H1 (cell line): ENCODE measurements at regions not wholly inside any gene's neighbourhood (a gene's known extent, or its start where the extent isn't known, plus 50 kb on each side); places are given as distances from the start of the nearest gene placed in this dataset.

ENCODE experiments used
- CTCF ChIA-PET: fragments of 300-600 bp; sonication (Branson Sonifier 250); formaldehyde crosslinking; loops from one replicate; lab custom pipeline; 2021; ENCODE audit not compliant: partially characterized antibody; lab: Charles Lee
- POLR2A ChIA-PET: fragments of 300-600 bp; sonication (Branson Sonifier 250); formaldehyde crosslinking; loops from one replicate; lab custom pipeline; 2021; ENCODE audit warnings: inconsistent platforms; ENCODE audit not compliant: partially characterized antibody; lab: Charles Lee
- DNase-seq, 2 experiments: peaks; one replicate each; pipeline versions ENCODE4 v3.0.0 to v3.0.0-alpha.2; 2010 to 2022; ENCODE audit warnings: low spot score in 2 of 2, low read depth in 1 of 2, mixed read lengths in 1 of 2
- FAIRE-seq: peaks from 2 replicates; lab custom pipeline; 2011; peaks lifted over from hg19 to GRCh38; lab: Jason Lieb, UNC
- H2AFZ ChIP-seq: 2 replicates; pipeline ENCODE4 v1.8.1; 2012; ENCODE audit warnings: low read length, inconsistent platforms
- H2AK5ac ChIP-seq: 2 replicates; pipeline ENCODE4 v1.6.1; 2013; ENCODE audit warnings: low read depth, low read length
- H2BK120ac ChIP-seq: replicated peaks from 2 replicates; pipeline ENCODE3; 2013; ENCODE audit warnings: low read depth, low read length, inconsistent platforms
- H2BK12ac ChIP-seq: 2 replicates; pipeline ENCODE4 v1.6.1; 2013; ENCODE audit warnings: low read depth, low read length
- H2BK15ac ChIP-seq: 2 replicates; pipeline ENCODE4 v1.6.1; 2013; ENCODE audit warnings: low read length
- H2BK20ac ChIP-seq: 2 replicates; pipeline ENCODE4 v1.6.1; 2013; ENCODE audit warnings: low read length
- H2BK5ac ChIP-seq: 2 replicates; pipeline ENCODE4 v1.6.1; 2013; ENCODE audit warnings: low read depth, low read length
- H3K14ac ChIP-seq: 2 replicates; pipeline ENCODE4 v1.6.1; 2013; ENCODE audit warnings: inconsistent platforms; ENCODE audit not compliant: insufficient read length
- H3K18ac ChIP-seq: 2 replicates; pipeline ENCODE4 v1.6.1; 2013; ENCODE audit warnings: low read length; ENCODE audit errors: extremely low read depth
- H3K23ac ChIP-seq: 2 replicates; pipeline ENCODE4 v1.6.1; 2013; ENCODE audit warnings: inconsistent platforms; ENCODE audit not compliant: insufficient read length
- H3K23me2 ChIP-seq: 2 replicates; pipeline ENCODE4 v1.6.1; 2013; ENCODE audit warnings: low read depth, low read length
- H3K27ac ChIP-seq: 2 replicates; pipeline ENCODE4 v1.6.1; 2011; ENCODE audit warnings: low read depth, low read length, inconsistent platforms
- H3K27me3 ChIP-seq, 4 experiments: replicated peaks in 1 of 4; 1 replicate in 1 of 4; 2 replicates in 3 of 4; pipeline versions ENCODE4 v1.6.1 to v1.8.1; 2011 to 2013; ENCODE audit warnings: low read length in 3 of 4, mild to moderate bottlenecking in 3 of 4, inconsistent platforms in 2 of 4, mixed read lengths in 2 of 4, moderate library complexity in 1 of 4; ENCODE audit not compliant: control insufficient read depth in 3 of 4, insufficient read depth in 3 of 4; ENCODE audit errors: extremely low read depth in 1 of 4
- H3K36me3 ChIP-seq, 4 experiments: 2 replicates each; pipeline versions ENCODE4 v1.6.1 to v1.8.1; 2011 to 2013; ENCODE audit warnings: mild to moderate bottlenecking in 4 of 4, low read length in 3 of 4, moderate library complexity in 2 of 4, control low read depth in 1 of 4, inconsistent platforms in 1 of 4; ENCODE audit not compliant: insufficient read depth in 4 of 4, control insufficient read depth in 2 of 4
- H3K4ac ChIP-seq: replicated peaks from 2 replicates; pipeline ENCODE3; 2013; ENCODE audit warnings: low read length, low read depth, mixed read lengths, inconsistent platforms; ENCODE audit not compliant: insufficient read length
- H3K4me1 ChIP-seq, 4 experiments: replicated peaks in 1 of 4; 1 replicate in 1 of 4; 2 replicates in 3 of 4; pipeline versions ENCODE4 v1.6.1 to v1.8.1; 2011 to 2013; ENCODE audit warnings: low read length in 3 of 4, inconsistent platforms in 2 of 4, mixed read lengths in 1 of 4; ENCODE audit not compliant: insufficient read depth in 4 of 4, control insufficient read depth in 3 of 4
- H3K4me2 ChIP-seq, 2 experiments: 2 replicates each; pipeline versions ENCODE4 v1.6.1 to v1.8.1; 2011 to 2013; ENCODE audit warnings: low read depth in 2 of 2, low read length in 2 of 2, control low read depth in 1 of 2, inconsistent platforms in 1 of 2, mild to moderate bottlenecking in 1 of 2; ENCODE audit not compliant: insufficient read depth in 1 of 2
- H3K4me3 ChIP-seq, 4 experiments: fragments of 200-600, 300-600 bp in 1 of 4; sonication (generic), shearing (Covaris generic), sonication (Bioruptor Twin) in 1 of 4; 2 replicates each; pipeline versions ENCODE4 v1.5.1 to v1.8.1; 2011 to 2016; ENCODE audit warnings: low read length in 4 of 4, low read depth in 3 of 4, control low read depth in 2 of 4, inconsistent platforms in 2 of 4, mild to moderate bottlenecking in 2 of 4, mixed read lengths in 1 of 4, moderate library complexity in 1 of 4; ENCODE audit not compliant: insufficient read depth in 2 of 4; ENCODE audit errors: extremely low read depth in 1 of 4
- H3K56ac ChIP-seq: replicated peaks from 2 replicates; pipeline ENCODE3; 2013; ENCODE audit warnings: low read depth, mild to moderate bottlenecking, mixed read lengths, low read length, inconsistent platforms; ENCODE audit not compliant: insufficient read length
- H3K79me1 ChIP-seq: 2 replicates; pipeline ENCODE4 v1.6.1; 2013; ENCODE audit warnings: low read depth, low read length, control low read depth
- H3K79me2 ChIP-seq, 2 experiments: 2 replicates each; pipeline versions ENCODE4 v1.6.1 to v1.8.1; 2012 to 2013; ENCODE audit warnings: low read length in 2 of 2, mild to moderate bottlenecking in 2 of 2, inconsistent platforms in 1 of 2; ENCODE audit not compliant: insufficient read depth in 2 of 2, control insufficient read depth in 1 of 2
- H3K9ac ChIP-seq, 4 experiments: replicated peaks in 1 of 4; 1 replicate in 1 of 4; 2 replicates in 3 of 4; pipeline versions ENCODE4 v1.6.1 to v1.8.1; 2011 to 2013; ENCODE audit warnings: low read depth in 3 of 4, low read length in 3 of 4, control low read depth in 2 of 4, mild to moderate bottlenecking in 2 of 4, moderate library complexity in 2 of 4, inconsistent platforms in 1 of 4; ENCODE audit errors: extremely low read depth in 1 of 4
- H3K9me3 ChIP-seq, 2 experiments: 2 replicates each; pipeline versions ENCODE4 v1.6.1 to v1.8.1; 2012 to 2013; ENCODE audit warnings: mild to moderate bottlenecking in 2 of 2, moderate library complexity in 2 of 2, control low read depth in 1 of 2, inconsistent platforms in 1 of 2, low read depth in 1 of 2, low read length in 1 of 2, mixed read lengths in 1 of 2; ENCODE audit not compliant: insufficient read depth in 2 of 2
- H4K20me1 ChIP-seq, 2 experiments: replicated peaks in 1 of 2; 2 replicates each; pipeline versions ENCODE3 to v1.8.1; 2011 to 2013; ENCODE audit warnings: inconsistent platforms in 2 of 2, low read length in 2 of 2, mild to moderate bottlenecking in 1 of 2; ENCODE audit not compliant: insufficient read depth in 2 of 2, control insufficient read depth in 1 of 2
- H4K5ac ChIP-seq: 2 replicates; pipeline ENCODE4 v1.6.1; 2013; ENCODE audit warnings: low read length, low read depth, mixed read lengths, inconsistent platforms; ENCODE audit not compliant: insufficient read length
- H4K8ac ChIP-seq: 2 replicates; pipeline ENCODE4 v1.8.0; 2013; ENCODE audit warnings: mild to moderate bottlenecking, moderate library complexity, low read length, inconsistent platforms; ENCODE audit not compliant: insufficient read depth; ENCODE audit errors: extremely low read depth
- H4K91ac ChIP-seq: replicated peaks from 2 replicates; pipeline ENCODE3; 2013; ENCODE audit warnings: low read length, mixed read lengths, inconsistent platforms; ENCODE audit not compliant: insufficient read length
- E2F6 ChIP-seq: IDR thresholded peaks from 2 replicates; pipeline ENCODE4 v1.6.1; 2012; ENCODE audit warnings: inconsistent platforms
- EP300 ChIP-seq, 2 experiments: IDR thresholded peaks; 1 replicate in 1 of 2; 2 replicates in 1 of 2; pipeline ENCODE4 v1.6.1; 2011 to 2012; ENCODE audit warnings: low read depth in 2 of 2, low read length in 2 of 2, mild to moderate bottlenecking in 2 of 2, borderline replicate concordance in 1 of 2, inconsistent platforms in 1 of 2, moderate library complexity in 1 of 2
- EZH2 ChIP-seq: fragments of 200-600 bp; sonication (generic); IDR thresholded peaks from 2 replicates; pipeline ENCODE4 v1.7.1; 2012; ENCODE audit warnings: low read depth, mild to moderate bottlenecking, moderate library complexity, low read length, inconsistent platforms; ENCODE audit not compliant: severe bottlenecking
- NANOG ChIP-seq: IDR thresholded peaks from 2 replicates; pipeline ENCODE4 v1.6.1; 2011; ENCODE audit warnings: low read length, low read depth, mild to moderate bottlenecking, inconsistent platforms; ENCODE audit not compliant: insufficient read depth, poor library complexity, severe bottlenecking
- SAP30 ChIP-seq: fragments of 300-600 bp; sonication (generic); IDR thresholded peaks from 2 replicates; pipeline ENCODE4 v1.7.1; 2012; ENCODE audit warnings: low read length, moderate library complexity, mild to moderate bottlenecking, inconsistent platforms; ENCODE audit not compliant: insufficient read depth, insufficient replicate concordance
- TAF1 ChIP-seq: IDR thresholded peaks from 2 replicates; pipeline ENCODE4 v1.6.1; 2011; ENCODE audit warnings: mild to moderate bottlenecking, low read depth, low read length
- TEAD4 ChIP-seq: IDR thresholded peaks from 2 replicates; pipeline ENCODE4 v1.6.1; 2012; ENCODE audit warnings: low read depth, low read length, inconsistent platforms, mixed read lengths
- WGBS, 2 experiments: shearing (Covaris generic) in 1 of 2; methylation state at CpG; one replicate each; pipeline versions ENCODE4 v1.1.6 to v1.1.7; 2013 to 2015; ENCODE audit warnings: low lambda C conversion rate in 2 of 2, mixed read lengths in 2 of 2, inconsistent platforms in 1 of 2, low coverage in 1 of 2, missing lambda C conversion rate in 1 of 2; ENCODE audit not compliant: insufficient replicate concordance in 2 of 2, insufficient coverage in 1 of 2, insufficient read length in 1 of 2; ENCODE audit errors: extremely low coverage in 1 of 2, missing lambda C conversion rate in 1 of 2; 5-methylcytosine and 5-hydroxymethylcytosine counted together

- Histone ChIP-seq H3K4me3 (no peak overlapping the region), H3K4me2 (no peak overlapping the region), H3K23me2 (no peaks in the 10 kb centered on the region), H2BK20ac (no peak overlapping the region), H2BK5ac (no peak overlapping the region), H3K56ac (no peak overlapping the region), H2AK5ac (no peak overlapping the region), H2BK12ac (no peak overlapping the region), H4K91ac (no peak overlapping the region), H3K4ac (no peak overlapping the region), H2BK120ac (no peak overlapping the region), H3K27me3 (no peaks in the 10 kb centered on the region), H3K9me3 (peaks cover 0 to under 1% of the 10 kb centered on the region in 2 experiments; a peak in 1 of 4 replicates), H3K79me1 (no peaks in the 10 kb centered on the region), H3K18ac (no peak overlapping the region), H3K79me2 (no peaks in the 10 kb centered on the region), H2AFZ (no peak overlapping the region), H2BK15ac (no peak overlapping the region), H4K8ac (no peak overlapping the region), H3K14ac (no peak overlapping the region), H3K4me1 (no peaks in the 10 kb centered on the region), H4K20me1 (no peaks in the 10 kb centered on the region), H3K23ac (no peak overlapping the region), H3K9ac (no peak overlapping the region), H3K36me3 (no peaks in the 10 kb centered on the region), H4K5ac (no peak overlapping the region), H3K27ac (no peak overlapping the region)
- 88% methylated on average over 5 of the region's 5 CpGs; no CpG with 5 or more reads in 1 of the 2 experiments for WGBS, 2 experiments
- DNase-seq (no peak), FAIRE-seq (no peak)
- POLR2A ChIA-PET = no interaction called here
- CTCF ChIA-PET = interaction anchor here (1.2 kb wide), 1 partner anchor 12 kb away, joined by 6 read pairs; no protein-coding TSS in a partner anchor
- TF ChIP-seq E2F6 = no peak
- no peak for TF ChIP-seq SAP30
- no peak for TF ChIP-seq TEAD4
- no peak for TF ChIP-seq EZH2
- no peak for TF ChIP-seq EP300 (IDR thresholded peaks at IDR 0.05; ENCODE audit: borderline replicate concordance in 1 of 2, low read depth in 2 of 2, low read length in 2 of 2)
- no peak for TF ChIP-seq NANOG
- no peak for TF ChIP-seq TAF1
- TF ChIP-seq, all 59 proteins: peak for 0
Measured at GRCh38 chr14:82861313-82861712, 1327.7 kb upstream of the SEL1L start.
